Spleen (tissue), 7 donors: ENCODE measurements at regions not wholly inside any gene's neighbourhood (a gene's known extent, or its start where the extent isn't known, plus 50 kb on each side); places are given as distances from the start of the nearest gene placed in this dataset.

ENCODE experiments used
- POLR2A ChIP-seq, 3 donors: fragments of 450-650 bp; IDR thresholded peaks; one replicate each; pipeline ENCODE4 v1.5.1; 2017; ENCODE audit warnings: antibody characterized with exemption in 3 of 3, mild to moderate bottlenecking in 1 of 3
- POLR2AphosphoS5 ChIP-seq, 3 donors: sonication (generic); formaldehyde crosslinking; IDR thresholded peaks; one replicate each; pipeline ENCODE4 v1.5.1; 2017; ENCODE audit warnings: antibody characterized with exemption in 3 of 3
- TF ChIP-seq, protein P1 (sequence below), 11 experiments: fragments of 200-600 bp in 7 of 11; fragments of 450-650 bp in 4 of 11; sonication (generic) in 4 of 11; IDR thresholded peaks in 8 of 11; conservative IDR thresholded peaks in 3 of 11; 1 replicate in 7 of 11; 2 replicates in 4 of 11; pipeline versions ENCODE4 v1.4.0 to v1.8.0; 2016 to 2021; ENCODE audit warnings: antibody characterized with exemption in 11 of 11, inconsistent platforms in 4 of 11, mild to moderate bottlenecking in 1 of 11
- donor health status: DM: no; HTN: no; CAD: no; lungs with moderate emphysema.
- donor health status: DM: no; HTN: no; CAD: no.
- donor health status: DM: no; HTN: no; CAD: no.

- TF ChIP-seq, protein P1, sequence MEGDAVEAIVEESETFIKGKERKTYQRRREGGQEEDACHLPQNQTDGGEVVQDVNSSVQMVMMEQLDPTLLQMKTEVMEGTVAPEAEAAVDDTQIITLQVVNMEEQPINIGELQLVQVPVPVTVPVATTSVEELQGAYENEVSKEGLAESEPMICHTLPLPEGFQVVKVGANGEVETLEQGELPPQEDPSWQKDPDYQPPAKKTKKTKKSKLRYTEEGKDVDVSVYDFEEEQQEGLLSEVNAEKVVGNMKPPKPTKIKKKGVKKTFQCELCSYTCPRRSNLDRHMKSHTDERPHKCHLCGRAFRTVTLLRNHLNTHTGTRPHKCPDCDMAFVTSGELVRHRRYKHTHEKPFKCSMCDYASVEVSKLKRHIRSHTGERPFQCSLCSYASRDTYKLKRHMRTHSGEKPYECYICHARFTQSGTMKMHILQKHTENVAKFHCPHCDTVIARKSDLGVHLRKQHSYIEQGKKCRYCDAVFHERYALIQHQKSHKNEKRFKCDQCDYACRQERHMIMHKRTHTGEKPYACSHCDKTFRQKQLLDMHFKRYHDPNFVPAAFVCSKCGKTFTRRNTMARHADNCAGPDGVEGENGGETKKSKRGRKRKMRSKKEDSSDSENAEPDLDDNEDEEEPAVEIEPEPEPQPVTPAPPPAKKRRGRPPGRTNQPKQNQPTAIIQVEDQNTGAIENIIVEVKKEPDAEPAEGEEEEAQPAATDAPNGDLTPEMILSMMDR (IDR thresholded peaks at IDR 0.05 in 8 of 11, conservative IDR thresholded peaks at IDR 0.05 in 3 of 11), result no peak
- TF ChIP-seq POLR2AphosphoS5 (IDR thresholded peaks at IDR 0.05) (no peak), POLR2A (IDR thresholded peaks at IDR 0.05) (no peak)
These were observed 348.2 kb upstream of the CCNG1 start for GRCh38 chr5:163089230-163089629.
